HG03097 (cell line): ENCODE measurements at regions not wholly inside any gene's neighbourhood (a gene's known extent, or its start where the extent isn't known, plus 50 kb on each side); places are given as distances from the start of the nearest gene placed in this dataset.

Experiments
- ATAC-seq: cut with Tn5 transposase; IDR thresholded peaks from one replicate; pipeline ENCODE4 v1.9.1; 2021; ENCODE audit not compliant: unreplicated experiment, low FRiP score

DNA sequence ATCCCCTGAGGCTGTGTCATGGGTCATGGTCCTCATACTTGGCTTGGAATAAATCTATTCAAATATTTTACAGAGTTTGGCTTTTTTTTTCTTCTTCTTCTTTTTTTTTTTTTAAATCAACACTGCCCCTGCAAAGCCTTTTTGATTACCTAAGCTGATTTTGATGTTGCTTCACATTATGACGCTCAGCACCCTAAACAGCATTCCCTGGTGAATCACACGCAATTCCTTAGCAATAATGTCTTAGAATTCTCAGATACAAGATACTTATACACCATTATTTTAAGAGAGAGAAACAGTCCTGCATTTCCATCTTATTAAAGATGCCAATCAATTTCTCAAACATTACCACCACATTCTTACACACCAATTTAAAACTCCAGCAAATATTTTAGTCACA lies 323.7 kb upstream of the IGFBP3 start:
- ATAC-seq, result no peak

DNA sequence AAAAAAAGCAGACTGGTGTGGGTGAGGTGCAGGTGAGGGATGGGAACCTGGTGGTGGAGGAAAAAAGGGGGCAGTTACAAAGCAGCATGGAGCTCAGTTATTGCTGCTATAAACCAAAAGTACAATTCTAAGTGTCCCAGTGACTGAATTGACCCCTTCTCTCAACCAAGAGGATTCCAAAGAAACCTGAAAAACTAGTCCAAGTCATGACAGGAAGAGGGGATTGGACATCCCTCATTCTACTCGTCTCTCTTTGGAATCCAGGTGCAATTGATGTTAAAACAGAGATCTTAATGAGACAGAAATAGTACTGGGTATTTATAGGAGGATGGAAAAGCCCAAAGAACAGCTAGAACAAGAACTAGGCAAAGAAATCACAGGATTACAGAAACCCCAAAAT lies 322.3 kb upstream of the IGFBP3 start:
- ATAC-seq, result no peak

DNA sequence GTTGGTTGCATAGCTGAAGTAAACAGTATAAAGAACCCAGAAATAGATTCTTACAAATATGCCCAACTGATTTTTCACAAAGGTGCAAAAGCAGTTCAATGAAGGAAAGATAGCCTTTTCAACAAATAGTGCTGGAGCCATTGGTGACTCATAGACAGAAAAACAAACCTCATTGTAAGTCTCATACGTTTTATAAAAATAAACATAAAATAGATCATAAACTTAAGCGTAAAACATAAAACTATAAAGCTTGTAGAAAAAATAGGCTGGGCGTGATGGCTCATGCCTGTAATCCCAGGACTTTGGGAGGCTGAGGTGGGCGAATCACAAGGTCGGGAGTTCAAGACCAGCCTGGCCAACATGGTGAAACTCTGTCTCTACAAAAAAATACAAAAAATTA lies 318.8 kb upstream of the IGFBP3 start:
- no peak for ATAC-seq

DNA sequence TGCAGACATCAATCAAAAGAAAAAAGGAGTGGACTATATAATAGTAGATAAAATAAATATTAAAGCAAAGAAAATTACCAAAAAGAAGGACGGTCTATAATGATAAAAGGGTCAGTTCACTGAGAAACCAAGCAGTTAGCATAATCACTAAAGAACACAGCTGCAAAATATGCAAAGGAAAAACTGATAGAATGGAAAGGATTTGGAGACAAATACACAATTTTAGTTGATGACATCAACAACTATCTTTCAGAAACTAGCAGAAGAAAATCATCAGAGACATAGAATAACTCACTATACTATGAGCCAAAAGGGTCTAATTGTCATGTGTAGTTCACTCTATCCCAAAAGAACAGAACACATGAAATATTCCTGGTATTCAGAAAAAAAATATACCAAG lies 316.4 kb upstream of the IGFBP3 start:
- no peak for ATAC-seq

DNA sequence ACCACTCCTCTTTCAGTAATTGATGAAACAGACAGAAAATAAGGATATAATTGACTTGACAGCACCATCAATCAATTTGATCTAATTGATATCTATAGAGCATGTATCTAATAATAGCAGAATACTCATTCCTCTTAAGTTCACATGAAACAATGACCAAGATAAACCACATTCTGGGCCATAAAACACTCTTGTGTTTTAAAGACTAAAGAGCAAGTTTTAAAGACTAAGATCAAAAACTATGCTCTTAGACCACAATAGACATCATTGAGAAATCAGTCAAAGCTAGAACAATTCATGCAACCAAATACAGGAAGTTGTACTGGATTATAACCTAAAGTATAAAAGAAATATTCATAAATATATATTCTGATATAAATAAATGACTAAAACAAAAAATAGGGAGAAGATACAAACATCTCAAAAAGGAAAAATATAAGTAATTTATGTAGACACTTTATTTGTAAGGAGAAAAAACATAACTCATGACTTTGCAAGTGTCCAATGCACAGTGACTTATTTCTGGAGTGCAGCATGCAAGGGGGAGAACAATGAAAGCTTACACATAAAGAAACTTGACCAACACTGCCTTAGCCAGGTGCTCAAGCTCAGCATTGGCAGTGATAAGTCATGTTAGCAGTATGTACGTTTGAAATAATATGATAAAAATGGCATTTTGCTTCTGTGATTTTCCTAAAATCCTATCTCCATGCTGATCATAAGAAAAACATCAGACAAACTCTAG lies 312.7 kb upstream of the IGFBP3 start:
- no peak for ATAC-seq

DNA sequence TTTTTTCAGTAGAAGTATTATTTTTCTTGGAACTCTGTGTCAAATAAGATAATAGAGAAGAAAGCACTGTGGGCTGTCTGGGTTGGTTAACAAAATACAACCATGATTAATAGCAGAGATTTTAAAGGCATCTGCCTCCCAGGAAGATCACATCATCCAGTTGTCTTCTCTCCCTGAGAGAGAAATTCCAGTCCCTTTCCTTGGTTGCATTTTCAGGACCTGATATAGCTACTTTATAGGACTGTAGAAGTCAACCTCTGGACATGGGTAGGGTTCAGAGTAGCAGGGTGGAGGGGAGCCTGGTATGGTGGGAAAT lies 309.9 kb upstream of the IGFBP3 start:
- ATAC-seq, result no peak

DNA sequence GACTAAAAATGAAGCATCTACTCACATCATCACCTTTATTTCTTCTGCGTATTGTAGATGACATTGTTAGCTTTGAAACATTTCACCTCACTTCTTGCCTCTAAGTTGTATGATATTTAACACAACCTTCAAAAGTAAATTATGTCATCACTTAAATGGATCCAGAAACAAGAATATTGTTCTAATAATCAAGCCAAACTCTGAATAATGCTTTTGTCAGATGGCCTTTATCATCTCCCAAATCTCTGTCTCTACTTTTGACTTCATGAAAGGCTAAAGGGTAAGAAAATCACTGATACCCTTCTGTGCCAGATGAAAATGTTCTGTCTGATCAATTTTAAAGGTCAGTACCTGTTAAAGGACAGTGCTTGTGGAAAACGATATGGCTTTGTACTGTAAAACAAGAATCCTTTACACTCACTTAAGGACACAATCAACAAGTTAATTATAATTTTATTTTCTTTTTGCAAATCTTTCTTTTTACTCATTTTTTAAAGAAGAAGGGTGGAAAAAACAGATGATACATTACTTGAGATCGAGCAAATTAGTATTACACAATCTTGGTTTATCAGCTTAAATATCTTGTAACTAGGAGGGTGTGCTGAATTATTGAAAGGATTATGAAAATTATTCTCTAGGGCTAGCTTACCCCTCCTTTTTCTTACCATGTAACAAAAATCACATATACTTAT lies 309.4 kb upstream of the IGFBP3 start:
- ATAC-seq, result no peak

DNA sequence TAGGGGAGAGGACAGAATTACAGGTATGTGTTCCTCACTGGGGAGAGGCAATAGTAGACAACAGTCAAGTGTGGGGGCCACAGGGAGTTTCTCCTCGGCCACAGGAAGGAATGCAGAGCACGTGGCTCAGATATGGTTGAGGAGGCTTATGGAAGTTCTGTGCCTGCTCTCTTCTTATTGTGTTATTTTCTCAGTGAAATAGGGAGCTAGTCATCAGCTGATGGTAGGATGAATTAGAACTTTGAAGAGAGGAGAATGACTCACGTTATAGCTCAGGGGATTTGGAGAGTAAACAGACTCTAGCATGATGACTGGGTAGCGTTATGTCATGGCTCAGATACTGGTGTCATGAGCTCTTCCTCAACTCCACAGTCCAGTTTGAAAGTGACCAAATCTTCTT lies 308.3 kb upstream of the IGFBP3 start:
- no peak for ATAC-seq

DNA sequence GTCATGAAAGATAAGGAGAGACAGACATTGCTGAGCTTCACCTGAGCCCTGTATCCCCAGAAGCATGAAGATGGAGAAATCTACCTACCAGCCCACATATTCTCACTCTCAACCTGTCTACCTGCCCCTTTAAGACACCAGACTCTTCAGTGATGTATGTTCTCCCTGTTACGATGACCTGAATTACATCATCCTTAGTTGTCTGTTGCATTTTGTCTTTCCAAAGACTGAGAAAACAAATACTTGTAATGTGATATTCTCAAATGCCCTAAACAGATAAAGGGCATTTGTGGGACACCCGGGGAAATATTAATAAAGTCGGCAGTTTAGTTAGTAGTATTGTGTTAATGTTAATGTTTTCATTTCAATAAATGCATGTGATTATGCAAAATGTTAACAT lies 305.8 kb upstream of the IGFBP3 start:
- no peak for ATAC-seq

DNA sequence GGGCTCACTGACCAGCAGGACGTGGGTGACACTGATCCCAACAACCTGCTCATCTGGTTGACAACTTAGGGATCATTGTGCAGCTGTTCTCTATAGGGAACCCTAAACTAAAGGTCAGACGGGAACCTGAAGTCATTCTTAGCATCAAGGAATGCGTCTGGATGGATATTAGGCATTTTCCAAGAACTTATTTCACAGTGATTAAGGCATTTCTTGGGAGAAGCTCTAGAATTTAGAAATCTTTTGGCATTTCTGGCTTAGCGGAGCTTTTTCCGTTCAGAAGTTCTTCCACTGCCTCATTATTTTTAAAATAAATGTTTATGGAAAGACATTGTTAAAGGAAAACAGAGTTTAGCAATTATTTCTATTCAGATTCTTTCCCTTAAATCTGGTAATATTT lies 303.3 kb upstream of the IGFBP3 start:
- no peak for ATAC-seq

DNA sequence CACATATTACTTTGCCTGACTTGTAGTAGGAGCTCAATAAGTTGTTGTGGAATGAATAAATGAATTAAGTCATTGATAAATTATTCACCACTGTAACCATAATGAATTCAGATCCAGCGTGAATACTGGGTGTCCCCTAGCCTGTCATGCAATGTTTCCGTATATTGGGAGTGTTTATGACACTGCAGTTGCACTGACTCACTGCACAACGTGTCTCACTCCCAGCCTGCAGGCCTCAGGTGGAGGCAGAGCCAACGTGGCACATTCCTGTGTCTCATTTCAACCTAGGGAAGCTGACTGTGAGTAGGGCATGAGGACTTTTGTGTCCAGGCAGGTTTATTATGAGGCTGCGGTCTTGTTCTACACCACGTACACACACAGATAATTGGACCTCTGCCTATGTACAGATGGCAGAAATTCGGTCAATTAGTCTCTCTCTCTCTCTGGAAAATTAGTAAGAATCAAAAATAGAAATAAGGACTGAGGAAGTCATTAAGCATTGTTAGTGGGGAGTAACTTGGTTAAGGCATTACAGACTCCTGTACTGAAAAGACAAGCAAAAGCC lies 299.1 kb upstream of the IGFBP3 start:
- ATAC-seq, result no peak

DNA sequence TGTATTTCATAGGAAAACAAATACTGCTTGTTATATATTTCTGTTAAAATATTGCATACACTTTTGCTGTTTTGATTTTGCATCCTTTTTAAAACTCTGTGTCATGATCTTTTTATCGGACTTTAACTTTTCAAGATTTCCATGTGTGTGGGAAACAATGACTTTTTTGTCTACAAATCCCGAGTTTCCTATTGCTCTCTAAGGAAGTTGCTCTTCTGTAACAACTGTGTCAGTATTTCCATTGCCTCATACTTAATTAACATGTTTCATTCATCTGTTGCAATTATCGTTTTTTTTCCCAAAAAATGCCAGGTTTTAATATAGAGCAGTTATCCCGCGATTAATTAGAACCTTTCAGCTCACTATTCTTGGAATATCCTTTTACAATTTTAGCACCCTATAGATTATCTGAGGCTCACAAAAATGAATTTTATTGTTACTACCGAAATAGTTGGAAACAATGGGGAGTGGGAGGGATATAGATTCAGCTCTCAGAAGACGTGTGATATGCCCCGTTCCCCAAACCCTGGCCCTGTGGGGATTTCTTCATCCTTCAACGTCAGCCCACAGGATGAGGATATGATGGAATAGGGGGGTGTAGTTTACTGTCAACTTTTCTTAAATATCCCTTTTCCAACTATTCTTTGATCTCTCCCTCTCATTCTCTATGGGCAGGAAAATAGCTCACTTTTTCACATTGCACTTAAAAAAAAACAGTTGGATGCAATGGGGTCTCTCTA lies 297.6 kb upstream of the IGFBP3 start:
- ATAC-seq, result no peak

DNA sequence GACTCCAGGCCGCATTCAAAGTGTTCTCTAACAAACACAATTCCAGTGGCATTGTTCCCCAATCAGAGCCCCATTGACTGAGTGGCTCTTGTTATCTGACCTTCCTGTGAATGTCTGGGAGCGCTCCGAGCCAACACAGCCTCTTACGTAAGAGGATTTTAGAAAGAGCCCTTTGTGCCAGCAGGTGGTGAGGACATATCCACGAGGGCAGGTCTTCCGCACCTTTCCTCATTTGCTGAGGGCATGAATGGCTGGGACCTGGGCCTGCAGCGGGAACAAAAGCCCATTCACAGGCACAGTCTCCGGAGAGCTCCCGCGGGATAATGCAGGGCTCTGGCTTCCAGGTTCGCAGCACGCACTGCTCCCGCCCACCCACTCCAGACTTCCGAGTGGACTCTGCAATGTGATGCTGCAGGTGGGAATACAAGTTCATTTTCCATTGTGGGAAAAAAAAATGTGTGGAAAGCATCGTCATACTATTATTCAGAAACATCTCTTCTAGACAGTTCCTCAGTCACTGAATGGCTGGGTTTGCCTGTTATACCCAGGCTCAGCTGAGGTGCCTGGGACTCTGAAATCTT lies 295.0 kb upstream of the IGFBP3 start:
- ATAC-seq, result no peak

DNA sequence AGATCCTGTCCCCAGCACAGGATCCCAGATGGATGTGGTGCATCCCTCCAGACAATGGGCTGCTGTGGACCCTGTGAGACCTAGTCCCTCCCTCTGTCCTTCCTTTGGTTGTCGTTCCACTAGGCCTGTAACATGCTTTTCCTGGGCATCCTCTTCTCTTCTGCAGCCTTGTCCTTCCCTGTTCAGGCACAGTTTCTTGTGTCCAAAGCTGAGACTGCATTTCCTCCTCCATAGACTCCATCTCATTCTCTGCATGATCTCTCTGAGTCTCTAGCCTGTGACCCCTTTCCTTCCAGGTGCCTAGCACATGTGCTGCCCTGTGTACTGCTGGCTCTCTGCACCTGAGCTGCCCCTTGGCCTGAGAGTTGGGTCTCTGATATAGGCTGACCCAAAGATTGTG lies 293.5 kb upstream of the IGFBP3 start:
- ATAC-seq, result no peak

DNA sequence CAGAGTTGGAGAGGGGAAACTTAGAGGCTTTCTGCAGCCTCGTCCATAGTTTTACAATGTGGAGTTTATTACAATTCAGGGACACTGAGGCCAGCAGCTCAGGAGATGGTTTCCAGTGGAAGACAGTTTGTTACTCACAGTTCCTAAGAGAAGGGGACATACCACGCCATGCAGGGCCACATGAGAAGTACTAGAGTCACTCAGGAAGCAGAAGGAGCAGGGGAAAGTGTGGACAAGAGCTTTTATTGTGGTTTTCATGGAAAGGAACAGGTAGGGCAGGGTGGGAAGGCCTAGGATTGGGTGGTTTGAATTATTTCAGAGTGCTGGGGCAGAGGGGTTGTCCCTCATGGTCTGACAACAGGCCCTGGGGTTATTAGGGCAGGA lies 292.1 kb upstream of the IGFBP3 start:
- no peak for ATAC-seq

DNA sequence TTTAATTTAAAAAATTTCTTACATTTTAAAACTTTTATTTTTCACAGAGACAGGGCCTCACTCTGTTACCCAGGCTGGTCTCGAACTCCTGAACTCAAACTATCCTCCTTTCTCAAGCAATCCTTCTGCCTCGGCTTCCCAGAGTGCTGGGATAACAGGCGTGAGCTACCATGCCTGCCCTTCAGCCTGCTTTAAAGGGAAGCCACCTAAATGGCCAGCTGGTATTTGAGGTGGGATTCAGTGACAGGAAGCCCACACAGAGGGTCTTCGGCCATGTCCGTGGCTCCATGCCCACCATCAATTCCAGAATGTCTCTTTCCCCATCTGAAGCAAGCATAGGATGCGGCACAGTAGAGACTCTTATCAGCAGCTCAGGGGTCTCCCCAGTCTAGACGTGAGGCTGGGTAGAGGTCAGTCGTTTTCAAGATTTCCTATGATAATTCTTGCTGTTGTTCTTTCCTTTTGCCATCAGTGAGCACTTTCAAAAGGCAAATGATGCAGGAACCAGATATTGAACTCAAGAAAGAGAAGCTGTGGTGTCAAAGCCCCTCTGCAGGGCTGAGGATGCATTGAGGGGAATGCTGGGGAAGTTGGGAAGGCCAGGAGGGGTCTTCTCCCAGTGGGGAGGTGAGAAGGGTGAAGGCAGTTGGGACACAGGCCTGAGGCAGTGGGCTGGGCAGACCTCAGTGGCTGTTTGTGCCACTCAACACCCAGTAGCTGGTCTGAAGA lies 291.5 kb upstream of the IGFBP3 start:
- ATAC-seq, result no peak

DNA sequence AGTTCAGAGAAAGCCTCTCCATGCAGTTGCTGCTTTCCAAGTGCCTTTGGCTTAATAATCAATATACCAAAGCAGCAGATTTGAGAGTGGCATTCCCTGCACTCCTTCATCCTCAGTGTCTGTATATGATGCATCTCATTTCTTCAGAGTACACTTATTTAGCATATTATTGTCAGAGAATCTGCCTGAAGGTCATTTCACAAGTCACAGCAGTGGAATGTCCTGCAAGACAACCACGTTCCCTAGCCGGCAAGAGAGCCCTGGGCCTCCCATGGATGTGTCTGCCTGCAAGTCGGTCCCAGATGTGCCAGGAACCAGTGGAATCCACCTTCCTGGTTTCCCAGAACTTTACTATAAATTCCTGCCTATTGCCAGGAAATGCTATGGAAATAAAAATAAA lies 289.4 kb upstream of the IGFBP3 start:
- ATAC-seq, result no peak

DNA sequence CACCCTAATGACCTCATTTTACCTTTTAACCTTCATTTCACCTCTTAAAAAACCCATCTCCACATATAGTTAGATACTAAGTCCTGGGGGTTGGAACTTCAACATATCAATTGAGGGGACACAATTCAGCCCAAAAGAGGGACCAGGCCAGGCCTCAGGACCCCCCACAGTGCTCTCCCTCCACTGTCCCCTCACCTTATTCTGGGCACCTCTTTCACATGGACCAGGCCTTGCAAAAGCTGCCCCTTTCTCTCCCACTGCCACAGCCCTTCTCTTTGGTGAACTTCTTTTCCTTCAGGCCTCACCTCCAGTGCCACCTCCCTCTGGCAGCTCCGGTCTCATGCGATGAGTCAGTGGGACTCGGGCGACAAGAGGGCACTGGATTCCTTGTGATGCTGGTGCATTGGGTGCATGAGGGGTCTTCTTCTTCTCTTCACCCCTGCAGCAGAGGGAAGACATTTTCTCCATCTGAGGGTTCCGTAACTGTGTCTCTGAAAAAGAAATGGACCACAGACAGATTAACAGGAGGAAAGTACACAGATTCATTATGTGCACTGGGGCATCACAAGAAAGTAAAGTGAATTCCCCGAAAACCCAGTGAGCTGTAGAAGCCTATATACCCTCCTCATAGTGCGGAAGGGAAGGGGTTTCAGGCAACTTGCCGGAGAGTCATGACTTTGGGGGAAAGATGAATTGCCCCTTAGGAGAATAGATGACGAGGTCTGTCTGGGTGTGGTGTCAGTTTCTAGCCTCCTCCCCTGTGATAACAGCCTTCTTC lies 288.7 kb upstream of the IGFBP3 start:
- no peak for ATAC-seq

DNA sequence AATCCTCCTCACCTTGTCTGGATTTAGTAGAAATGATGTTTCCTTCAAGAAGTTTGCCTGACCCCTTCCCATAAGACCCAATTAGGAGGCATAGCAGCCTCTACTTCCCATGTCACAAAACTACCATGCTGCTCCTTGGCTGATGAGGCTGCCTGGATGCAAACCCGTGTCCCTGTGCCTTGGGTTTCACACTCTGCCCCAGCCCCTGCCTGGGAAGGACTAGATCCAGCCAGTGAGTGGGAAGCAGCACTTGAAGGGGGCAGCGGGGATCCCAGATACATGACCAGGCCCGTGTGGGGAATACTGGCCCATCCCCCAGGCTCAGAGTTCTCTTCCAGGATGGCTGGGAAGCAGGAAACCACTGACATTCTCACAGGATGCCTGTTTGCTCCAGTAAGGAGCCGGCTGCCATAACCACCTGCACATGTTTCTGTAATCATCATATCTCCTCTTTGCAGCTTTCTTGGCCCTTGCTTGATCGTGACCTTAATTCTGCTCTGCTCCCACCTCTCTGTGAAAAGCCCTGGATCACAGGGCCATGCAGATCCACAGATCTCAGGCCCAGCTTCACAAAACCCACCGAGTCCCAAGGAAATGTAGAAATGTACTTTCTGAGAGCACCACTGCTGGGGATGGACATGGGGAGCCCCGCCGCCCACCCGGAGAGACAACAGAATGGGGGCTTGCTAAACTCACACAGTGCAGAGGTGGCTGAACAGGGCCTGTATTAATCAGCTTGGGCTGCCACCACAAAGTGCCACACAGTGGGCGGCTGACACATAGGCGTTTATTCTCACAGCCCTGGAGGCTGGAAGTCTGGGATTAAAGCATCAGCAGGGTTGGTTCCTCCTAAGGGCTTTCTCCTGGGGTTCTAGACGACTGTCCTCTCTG lies 287.8 kb upstream of the IGFBP3 start:
- ATAC-seq, result no peak
